ENCODE measurements at regions not wholly inside any gene's neighbourhood (a gene's known extent, or its start where the extent isn't known, plus 50 kb on each side); places are given as distances from the start of the nearest gene placed in this dataset.

DNA sequence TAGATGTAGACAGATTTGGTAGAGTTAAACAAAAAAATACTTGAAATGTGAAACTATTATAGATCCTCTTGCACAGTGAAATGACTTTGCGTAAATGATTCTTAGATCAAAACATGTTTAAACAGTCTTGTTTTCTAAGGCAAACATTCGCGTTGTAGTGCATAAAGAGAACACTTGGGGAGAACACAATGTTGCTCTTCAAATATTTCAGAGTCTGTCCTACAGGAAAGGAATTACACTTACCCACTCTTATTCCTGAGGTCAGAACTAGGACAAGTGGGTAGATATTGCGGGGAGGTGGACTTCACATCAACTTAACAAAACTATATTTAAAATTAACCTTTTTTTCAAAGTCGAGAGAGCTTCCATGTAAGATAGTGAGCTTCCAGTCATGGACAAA, 183.5 kb upstream of the PCSK2 start:
- DNase-seq (ENCODE audit: low read depth): no peak
- H3K4me3 ChIP-seq (ENCODE audit: low read length): no peak overlapping the region
- TF ChIP-seq, protein P1, sequence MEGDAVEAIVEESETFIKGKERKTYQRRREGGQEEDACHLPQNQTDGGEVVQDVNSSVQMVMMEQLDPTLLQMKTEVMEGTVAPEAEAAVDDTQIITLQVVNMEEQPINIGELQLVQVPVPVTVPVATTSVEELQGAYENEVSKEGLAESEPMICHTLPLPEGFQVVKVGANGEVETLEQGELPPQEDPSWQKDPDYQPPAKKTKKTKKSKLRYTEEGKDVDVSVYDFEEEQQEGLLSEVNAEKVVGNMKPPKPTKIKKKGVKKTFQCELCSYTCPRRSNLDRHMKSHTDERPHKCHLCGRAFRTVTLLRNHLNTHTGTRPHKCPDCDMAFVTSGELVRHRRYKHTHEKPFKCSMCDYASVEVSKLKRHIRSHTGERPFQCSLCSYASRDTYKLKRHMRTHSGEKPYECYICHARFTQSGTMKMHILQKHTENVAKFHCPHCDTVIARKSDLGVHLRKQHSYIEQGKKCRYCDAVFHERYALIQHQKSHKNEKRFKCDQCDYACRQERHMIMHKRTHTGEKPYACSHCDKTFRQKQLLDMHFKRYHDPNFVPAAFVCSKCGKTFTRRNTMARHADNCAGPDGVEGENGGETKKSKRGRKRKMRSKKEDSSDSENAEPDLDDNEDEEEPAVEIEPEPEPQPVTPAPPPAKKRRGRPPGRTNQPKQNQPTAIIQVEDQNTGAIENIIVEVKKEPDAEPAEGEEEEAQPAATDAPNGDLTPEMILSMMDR (conservative IDR thresholded peaks at IDR 0.05; ENCODE audit: low read length): no peak

DNA sequence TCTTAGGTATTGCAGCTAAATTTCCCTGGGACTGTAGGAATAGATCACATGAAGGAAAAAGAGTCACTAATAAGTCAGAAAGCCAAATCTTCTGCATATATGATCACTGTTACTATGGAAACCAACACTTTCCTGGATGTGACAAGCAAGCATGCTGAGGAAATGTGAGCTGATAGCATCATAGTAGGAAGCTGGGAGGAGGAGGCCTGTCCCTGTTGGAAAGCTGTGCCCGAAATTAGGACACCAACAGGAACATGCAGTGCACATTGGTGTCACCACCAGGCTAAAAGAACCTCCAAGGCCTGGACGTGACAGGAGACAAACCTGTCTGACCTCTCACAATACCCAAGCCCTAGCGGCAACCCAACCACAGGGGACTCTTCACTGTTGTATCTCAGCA, 181.9 kb upstream of the PCSK2 start:
- TF ChIP-seq, protein P1 (conservative IDR thresholded peaks at IDR 0.05; ENCODE audit: low read length): no peak
- H3K4me3 ChIP-seq (ENCODE audit: low read length): no peak overlapping the region
- no peak for DNase-seq (ENCODE audit: low read depth)

DNA sequence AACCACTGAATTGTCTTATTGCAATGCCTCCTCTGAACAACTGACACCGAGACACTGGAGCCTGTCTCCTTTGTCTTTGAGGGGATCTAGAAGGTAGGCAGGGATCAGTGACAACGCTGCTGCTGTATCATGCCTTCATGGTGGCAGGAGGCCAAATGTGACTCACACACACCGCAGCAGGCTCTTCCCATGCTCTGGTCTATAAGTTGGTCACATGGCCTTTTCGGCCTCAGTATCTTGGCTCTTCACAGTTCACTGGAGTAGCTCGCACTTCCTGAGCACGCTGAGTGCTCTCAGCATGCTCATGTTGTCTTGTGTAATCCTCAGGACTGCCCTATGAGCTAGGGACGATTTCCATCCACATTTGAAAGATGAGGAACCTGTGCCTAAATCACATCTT, 167.4 kb upstream of the PCSK2 start:
- TF ChIP-seq, protein P1 (conservative IDR thresholded peaks at IDR 0.05; ENCODE audit: low read length): no peak
- peak; percentile 18 for DNase-seq (ENCODE audit: low read depth)
- no peak overlapping the region for H3K4me3 ChIP-seq (ENCODE audit: low read length)

DNA sequence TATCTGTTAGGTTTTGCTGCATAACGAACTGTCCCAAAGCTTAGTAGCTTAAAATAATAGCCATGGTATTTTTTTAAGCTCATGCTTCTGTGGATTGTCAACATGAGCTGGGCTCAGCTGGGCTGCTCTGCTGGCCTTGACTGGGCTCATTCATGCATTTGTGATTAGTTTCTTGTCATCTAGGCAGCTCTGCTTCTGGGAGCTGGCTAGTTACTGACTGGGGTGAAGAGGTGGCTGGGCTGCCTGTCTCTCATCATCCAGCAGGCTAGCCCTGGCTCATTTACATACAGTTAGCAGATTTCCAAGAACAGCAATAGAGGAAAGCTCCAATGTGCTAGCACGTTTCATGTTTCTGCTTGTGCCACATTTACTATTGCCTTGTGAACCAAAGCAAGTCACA, 165.1 kb upstream of the PCSK2 start:
- DNase-seq (ENCODE audit: low read depth): no peak
- no peak overlapping the region for H3K4me3 ChIP-seq (ENCODE audit: low read length)
- TF ChIP-seq, protein P1 (conservative IDR thresholded peaks at IDR 0.05; ENCODE audit: low read length): no peak

DNA sequence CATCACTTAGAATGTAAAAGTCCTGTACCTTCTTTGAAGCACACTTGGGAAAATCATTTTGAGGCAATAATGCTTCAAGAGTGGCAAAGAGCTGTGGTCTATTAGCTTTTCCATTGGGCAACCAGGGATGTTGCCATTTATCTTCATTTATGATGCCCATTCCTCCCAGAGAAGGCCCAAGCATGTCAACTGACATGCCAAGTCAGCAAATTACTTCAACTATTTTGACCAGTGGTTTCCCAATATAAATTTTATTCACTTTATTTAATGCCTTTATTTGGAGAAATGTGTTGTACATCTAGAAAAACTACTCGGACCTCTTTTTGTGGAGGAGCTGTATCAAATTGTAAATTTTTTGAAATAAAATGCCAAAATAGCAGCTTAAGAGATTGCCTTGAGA, 164.1 kb upstream of the PCSK2 start:
- no peak for DNase-seq (ENCODE audit: low read depth)
- TF ChIP-seq, protein P1 (conservative IDR thresholded peaks at IDR 0.05; ENCODE audit: low read length): no peak
- no peak overlapping the region for H3K4me3 ChIP-seq (ENCODE audit: low read length)

DNA sequence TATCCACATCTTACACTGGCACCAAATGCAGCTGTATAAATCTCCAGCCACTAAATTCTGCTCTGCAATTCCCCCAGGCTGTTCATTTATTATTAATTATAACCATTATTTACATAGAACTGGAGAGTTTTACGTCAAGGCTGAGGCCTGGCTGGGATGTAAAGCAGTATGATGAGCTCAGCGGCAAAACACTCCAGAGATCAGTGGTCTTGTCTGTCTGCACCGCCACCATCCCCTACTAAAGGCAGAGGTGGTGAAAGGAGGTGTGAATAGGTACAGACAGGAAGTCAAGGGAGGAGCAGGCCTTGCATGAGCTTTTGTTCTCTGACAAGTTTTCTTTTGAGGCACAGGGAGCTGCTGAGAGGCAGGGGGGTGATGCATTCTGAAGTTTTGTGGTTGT, 159.9 kb upstream of the PCSK2 start:
- TF ChIP-seq, protein P1 (conservative IDR thresholded peaks at IDR 0.05; ENCODE audit: low read length): no peak
- DNase-seq (ENCODE audit: low read depth): no peak
- H3K4me3 ChIP-seq (ENCODE audit: low read length): no peak overlapping the region

DNA sequence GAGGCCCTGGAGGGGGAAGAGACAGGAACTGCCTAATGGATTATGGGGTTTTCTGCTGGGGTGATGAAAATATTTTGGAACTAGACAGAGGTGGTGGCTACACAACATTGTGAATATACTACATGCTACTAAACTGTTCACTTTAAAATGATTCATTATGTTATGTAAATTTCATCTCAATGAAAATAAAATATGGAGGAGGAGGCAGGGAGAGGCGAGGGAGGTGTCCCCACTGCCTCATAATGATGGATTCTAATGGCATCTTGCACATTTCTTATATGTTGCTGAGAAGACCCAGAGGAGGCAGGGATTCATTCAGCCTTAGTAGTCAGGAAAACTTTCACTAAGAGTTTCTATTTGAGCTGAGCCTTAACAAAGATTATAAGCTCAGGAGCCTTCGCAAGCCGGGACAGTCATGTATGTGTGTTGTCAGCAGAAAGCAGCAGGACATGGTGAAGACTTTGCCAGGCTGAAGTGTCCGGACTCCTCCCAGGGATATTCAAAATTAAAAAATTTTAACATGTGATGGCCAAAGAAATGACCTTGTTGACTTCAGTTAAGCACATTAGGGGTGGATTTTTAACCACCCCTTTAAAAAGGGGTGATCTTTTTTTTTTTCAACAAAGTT, 158.6 kb upstream of the PCSK2 start:
- H3K4me3 ChIP-seq (ENCODE audit: low read length): no peak overlapping the region
- TF ChIP-seq, protein P1 (conservative IDR thresholded peaks at IDR 0.05; ENCODE audit: low read length): no peak
- no peak for DNase-seq (ENCODE audit: low read depth)
